ENCODE measurements at regions not wholly inside any gene's neighbourhood (a gene's known extent, or its start where the extent isn't known, plus 50 kb on each side); places are given as distances from the start of the nearest gene placed in this dataset.
A peak's percentile ranks its signal among the peaks of the same experiment; 100 is the strongest.

DNA sequence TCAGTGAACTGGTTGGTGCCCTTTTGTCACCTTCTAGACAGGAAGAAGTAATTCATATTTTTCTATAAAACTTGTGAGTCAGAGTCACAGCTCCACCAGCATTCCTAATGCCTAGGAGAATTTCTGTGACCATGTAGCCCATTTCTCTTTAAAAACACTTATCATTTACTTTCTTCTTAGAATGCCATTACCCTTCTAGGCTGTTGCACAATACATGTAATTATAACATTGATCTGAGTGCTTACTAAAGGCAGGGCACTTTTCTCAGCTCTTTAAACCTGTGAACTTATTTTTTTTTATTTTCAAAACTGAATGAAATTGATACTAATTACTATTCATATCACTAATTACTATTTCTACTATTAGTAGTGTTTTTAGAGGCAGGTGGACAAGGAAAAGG, 373.7 kb downstream of the TLE4 start:
- no peak for ATAC-seq
- Mint-ChIP-seq H3K36me3 (no peaks in the 10 kb centered on the region), H3K27ac (no peak overlapping the region), H3K9me3 (no peaks in the 10 kb centered on the region), H3K4me1 (no peaks in the 10 kb centered on the region), H3K4me3 (no peak overlapping the region)
- DNase-seq (ENCODE audit: low spot score in 2 of 2): no peak

DNA sequence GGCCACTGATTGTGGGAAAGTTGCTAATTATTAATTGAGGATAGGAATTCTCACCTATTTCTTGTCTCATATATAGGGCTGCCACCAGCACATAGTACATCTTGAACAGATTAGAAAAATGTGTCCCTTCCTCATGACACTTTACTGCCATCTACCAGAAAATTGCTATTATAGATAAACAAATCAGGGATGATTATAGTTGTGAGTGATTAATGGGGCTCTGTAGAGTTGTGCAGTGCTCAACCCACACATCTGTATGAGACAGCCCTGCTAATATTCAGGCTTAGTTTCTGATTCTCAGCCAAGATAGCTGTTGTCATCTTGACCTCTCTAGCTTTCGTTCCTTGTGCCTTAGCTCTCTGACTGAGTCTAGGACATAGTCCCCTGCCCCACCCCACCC, 373.3 kb downstream of the TLE4 start:
- Mint-ChIP-seq H3K4me1 (no peaks in the 10 kb centered on the region), H3K4me3 (no peak overlapping the region), H3K9me3 (no peaks in the 10 kb centered on the region), H3K27ac (no peak overlapping the region), H3K36me3 (no peaks in the 10 kb centered on the region)
- ATAC-seq (peak; percentile 45), DNase-seq (ENCODE audit: low spot score in 2 of 2) (no peak)

DNA sequence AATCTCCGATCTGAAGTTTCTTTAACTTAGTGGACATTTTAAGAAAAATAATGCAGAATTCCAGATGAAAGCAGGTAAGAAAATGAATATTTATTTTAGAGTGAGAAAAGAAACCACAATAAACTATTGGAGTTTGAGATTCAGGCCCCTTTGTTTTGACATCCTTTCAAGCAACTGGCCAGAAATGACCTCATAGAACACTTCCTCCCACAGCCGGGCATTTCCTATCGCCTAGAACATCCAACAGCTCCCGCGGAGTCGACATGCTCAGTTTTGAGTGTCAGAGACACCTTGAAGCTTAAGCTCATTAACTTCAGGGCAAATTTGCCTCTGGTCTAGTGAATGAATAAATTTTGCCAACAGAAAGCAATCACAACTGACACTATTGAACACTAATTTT, 369.2 kb downstream of the TLE4 start:
- no peak overlapping the region for H3K4me3 Mint-ChIP-seq
- no peaks in the 10 kb centered on the region for H3K4me1 Mint-ChIP-seq
- no peaks in the 10 kb centered on the region for H3K36me3 Mint-ChIP-seq
- ATAC-seq (no peak), DNase-seq (ENCODE audit: low spot score in 2 of 2) (no peak)
- H3K27ac Mint-ChIP-seq: no peak overlapping the region
- H3K9me3 Mint-ChIP-seq: no peaks in the 10 kb centered on the region

DNA sequence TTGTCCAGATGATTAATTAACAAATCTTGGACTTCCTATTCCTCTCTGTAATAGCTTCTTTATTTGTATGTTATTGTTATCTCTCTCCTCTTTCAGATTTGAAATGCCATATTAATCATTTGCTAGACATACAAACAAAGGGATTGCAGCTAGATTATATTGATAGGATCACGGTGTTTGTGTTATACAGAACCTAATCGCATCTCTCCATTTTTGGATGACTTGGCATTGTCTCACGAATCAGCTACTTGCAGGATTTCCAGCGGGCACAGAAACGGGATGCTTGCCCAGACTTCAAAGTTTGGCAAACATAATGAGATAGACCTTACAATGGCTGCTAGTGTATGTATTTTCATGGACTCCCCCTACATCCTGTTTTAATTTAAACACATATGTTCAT, 368.1 kb downstream of the TLE4 start:
- ATAC-seq: no peak
- no peak for DNase-seq (ENCODE audit: low spot score in 2 of 2)
- Mint-ChIP-seq H3K27ac (no peak overlapping the region), H3K36me3 (no peaks in the 10 kb centered on the region), H3K4me1 (no peaks in the 10 kb centered on the region), H3K4me3 (no peak overlapping the region), H3K9me3 (no peaks in the 10 kb centered on the region)

DNA sequence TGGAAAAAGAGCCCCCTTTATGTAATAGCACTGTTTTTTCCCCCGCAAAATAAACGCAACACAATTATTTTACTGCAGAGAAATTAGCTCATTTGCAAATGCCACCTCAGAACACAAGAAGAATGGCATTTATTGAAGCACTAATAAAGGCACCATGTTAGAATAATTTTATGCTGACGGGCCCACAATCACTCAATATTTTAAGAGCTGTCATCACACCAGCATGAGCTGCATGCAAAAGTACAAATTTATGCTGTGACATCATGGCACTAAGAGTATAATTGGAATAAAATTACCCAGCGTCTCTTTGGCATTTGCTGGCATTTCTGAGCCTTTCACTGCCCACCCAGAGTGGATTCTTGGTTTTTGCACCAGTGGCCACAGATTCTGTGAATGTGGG, 364.6 kb downstream of the TLE4 start:
- DNase-seq (ENCODE audit: low spot score in 2 of 2) (no peak), ATAC-seq (no peak)
- H3K27ac Mint-ChIP-seq: no peak overlapping the region
- H3K36me3 Mint-ChIP-seq: no peaks in the 10 kb centered on the region
- no peaks in the 10 kb centered on the region for H3K9me3 Mint-ChIP-seq
- no peak overlapping the region for H3K4me3 Mint-ChIP-seq
- no peaks in the 10 kb centered on the region for H3K4me1 Mint-ChIP-seq

DNA sequence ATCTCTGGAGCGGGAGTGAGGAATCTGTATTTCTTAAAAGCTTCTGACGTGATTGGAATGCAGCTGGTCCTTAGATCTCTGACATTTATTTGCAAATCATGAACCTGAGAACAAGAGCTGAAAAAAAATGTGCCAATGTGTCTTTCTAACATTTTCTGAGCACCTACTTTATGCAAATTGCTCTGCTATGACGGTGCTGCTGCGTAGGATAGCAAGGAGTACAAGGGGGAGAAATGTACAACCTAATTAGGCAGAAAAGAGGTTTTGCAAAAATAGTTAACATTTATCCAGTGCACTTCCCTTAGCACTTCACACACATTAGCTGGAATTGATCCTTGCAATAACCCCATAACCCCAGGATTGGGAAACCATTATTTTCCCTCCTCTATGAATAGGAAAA, 357.5 kb downstream of the TLE4 start:
- ATAC-seq: no peak
- Mint-ChIP-seq H3K4me3 (no peak overlapping the region), H3K27ac (no peak overlapping the region), H3K4me1 (no peaks in the 10 kb centered on the region), H3K9me3 (no peaks in the 10 kb centered on the region), H3K36me3 (no peaks in the 10 kb centered on the region)
- no peak for DNase-seq (ENCODE audit: low spot score in 2 of 2)

DNA sequence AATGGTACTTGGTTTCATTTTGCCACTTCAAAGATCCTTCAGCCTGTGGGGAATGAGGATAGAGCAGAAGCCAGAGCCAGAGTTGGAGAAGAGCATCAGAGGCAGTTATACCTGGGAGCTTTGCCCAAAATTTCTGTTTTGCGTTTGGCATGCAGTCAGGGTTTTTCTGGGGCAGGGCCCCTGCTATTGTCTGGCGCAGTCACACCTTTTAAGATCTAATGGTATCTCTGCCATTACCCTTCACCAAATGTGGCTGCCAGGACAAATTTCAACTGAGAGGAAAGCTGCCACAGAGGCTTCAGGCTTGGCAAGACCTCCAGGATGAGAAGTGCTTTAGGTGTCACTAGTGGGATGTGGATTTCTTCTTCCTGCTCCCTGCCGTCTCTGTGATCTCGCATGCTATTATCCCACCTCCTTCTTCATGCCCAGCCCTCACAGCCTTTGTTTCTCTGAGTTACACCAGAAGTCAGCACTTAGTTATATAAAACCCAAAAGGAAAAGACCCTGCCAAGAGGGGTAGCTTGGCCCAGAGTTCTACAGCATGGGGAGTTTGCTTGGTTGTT, 357.0 kb downstream of the TLE4 start:
- Mint-ChIP-seq H3K4me1 (no peaks in the 10 kb centered on the region), H3K4me3 (no peak overlapping the region), H3K36me3 (no peaks in the 10 kb centered on the region), H3K9me3 (no peaks in the 10 kb centered on the region), H3K27ac (no peak overlapping the region)
- ATAC-seq: no peak
- DNase-seq (ENCODE audit: low spot score in 2 of 2): no peak

DNA sequence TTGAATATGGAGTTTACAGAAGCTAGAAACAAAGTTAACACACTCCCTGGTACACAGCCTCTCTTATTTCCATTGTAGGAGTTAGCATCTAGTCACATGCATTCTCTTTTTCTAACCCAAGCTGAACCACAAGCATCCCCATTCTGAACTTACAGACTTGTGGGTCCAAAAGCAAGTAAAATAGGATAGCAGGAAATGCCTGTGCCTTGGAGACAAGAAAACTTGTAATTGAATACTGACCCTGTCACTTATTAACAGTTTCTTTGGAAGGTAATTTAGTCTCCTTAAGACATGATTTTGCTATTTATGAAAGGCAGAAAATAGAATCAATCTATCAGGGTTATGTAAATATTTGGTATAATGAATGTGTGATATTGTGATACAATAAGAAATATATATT, 353.6 kb downstream of the TLE4 start:
- Mint-ChIP-seq H3K27ac (no peak overlapping the region), H3K36me3 (no peaks in the 10 kb centered on the region), H3K9me3 (no peaks in the 10 kb centered on the region)

DNA sequence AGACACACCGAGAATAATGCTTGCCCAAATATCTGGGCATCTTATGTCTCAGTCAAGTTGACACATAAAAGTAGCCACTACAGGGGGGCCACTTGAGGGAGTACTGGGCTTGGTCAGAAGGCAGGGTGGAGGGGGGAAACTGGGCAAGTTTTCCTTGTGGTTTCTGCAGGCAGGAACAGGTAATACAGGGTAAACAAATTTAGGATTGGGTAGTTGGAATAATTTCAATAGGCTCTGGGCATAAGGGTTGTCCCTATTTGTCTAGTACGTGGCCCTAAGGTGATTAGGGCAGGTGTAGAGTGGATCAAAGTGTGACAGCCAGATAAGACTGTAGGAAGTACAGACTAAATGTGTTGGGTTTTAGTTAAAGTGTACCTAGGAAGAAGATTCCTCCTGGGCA, 353.1 kb downstream of the TLE4 start:
- H3K27ac Mint-ChIP-seq: no peak overlapping the region
- H3K4me1 Mint-ChIP-seq: no peaks in the 10 kb centered on the region
- H3K9me3 Mint-ChIP-seq: no peaks in the 10 kb centered on the region
- H3K36me3 Mint-ChIP-seq: no peaks in the 10 kb centered on the region
- DNase-seq (ENCODE audit: low spot score in 2 of 2) (no peak), ATAC-seq (no peak)
- no peak overlapping the region for H3K4me3 Mint-ChIP-seq

More for the DNA sequence above, 353.6 kb downstream of the TLE4 start:
- ATAC-seq (no peak), DNase-seq (ENCODE audit: low spot score in 2 of 2) (no peak)
- no peak overlapping the region for H3K4me3 Mint-ChIP-seq
- no peaks in the 10 kb centered on the region for H3K4me1 Mint-ChIP-seq

DNA sequence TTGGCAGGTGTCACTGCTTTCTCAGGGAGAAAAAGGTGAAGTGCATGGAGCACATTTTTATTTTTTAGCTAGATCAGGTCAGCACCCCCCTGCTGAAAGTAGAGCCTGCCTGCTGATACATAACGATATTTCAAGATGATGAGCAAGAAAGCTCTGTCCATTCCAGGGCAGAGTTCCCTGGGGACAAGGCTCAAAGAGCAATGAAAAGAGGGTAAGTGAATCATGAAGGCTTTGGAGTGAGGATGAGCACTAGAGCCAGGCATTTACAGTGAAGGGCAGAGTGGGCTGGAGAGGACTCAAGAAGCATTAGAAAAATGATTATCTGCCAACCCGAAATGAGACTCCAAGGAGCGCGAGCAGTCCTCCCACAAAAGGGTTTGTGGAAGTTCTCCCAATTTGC, 345.7 kb downstream of the TLE4 start:
- no peak overlapping the region for H3K27ac Mint-ChIP-seq
- no peak for ATAC-seq
- H3K9me3 Mint-ChIP-seq: no peaks in the 10 kb centered on the region
- no peaks in the 10 kb centered on the region for H3K36me3 Mint-ChIP-seq
- no peak overlapping the region for H3K4me3 Mint-ChIP-seq
- H3K4me1 Mint-ChIP-seq: no peaks in the 10 kb centered on the region
- DNase-seq (ENCODE audit: low spot score in 2 of 2): no peak

DNA sequence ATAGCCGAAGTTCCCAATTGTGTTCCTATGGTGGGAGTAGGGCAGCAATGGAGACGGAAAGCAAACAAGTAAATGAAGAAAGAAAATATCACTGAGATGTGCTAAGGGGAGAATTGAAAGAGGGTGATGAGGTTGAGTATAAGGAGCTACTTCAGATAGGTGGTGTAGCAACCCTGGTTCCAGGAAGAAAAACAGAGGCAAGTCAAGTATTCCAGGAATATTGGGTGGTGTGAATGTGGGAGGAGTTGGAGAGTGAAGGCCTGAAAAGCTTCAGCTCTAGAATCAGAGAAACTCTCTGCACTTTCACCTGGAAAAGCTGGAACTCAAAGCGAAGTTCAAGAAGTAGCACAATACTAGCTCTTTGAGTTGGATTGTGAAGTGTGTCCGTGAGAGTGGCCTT, 342.1 kb downstream of the TLE4 start:
- DNase-seq (ENCODE audit: low spot score in 2 of 2) (no peak), ATAC-seq (no peak)
- H3K36me3 Mint-ChIP-seq: no peaks in the 10 kb centered on the region
- H3K9me3 Mint-ChIP-seq: peaks cover 2% of the 10 kb centered on the region
- H3K4me3 Mint-ChIP-seq: no peak overlapping the region
- H3K4me1 Mint-ChIP-seq: no peaks in the 10 kb centered on the region
- H3K27ac Mint-ChIP-seq: no peak overlapping the region

DNA sequence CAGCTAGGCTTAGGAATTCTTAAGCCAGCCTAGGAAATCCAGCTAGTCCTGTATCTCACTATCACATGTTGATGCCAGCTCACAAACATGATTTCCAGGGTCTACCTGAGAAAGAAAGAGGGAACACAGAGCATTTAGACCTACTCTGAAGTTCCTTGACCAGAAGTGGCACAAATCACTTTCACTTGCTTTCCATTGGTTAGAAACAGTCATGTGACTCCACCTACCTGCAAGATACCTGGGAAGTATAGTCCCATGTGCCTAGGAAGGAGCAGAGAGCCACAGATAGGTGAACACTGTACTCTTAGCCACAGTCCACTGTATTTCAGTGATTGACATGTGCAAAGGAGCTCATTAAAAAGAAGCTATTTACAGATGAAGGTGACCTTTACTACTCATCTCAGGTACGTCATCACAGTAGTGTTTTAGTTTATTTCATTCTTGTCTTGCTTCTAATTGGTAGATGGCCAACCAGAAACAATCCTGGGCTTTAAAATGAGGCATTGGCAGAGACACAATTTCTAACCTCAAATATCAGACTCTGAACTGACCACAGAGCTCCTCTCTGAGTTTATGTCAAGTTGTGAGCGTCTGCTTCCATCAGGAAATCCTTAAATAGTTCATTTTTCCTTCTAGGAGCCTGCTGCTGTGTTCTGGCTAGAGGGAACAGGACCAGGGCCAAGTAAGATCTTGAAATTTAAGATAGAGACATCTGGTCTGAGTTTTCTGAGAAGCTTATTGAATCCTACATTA, 340.7 kb downstream of the TLE4 start:
- no peaks in the 10 kb centered on the region for H3K4me1 Mint-ChIP-seq
- no peak overlapping the region for H3K27ac Mint-ChIP-seq
- H3K9me3 Mint-ChIP-seq: peaks cover 2% of the 10 kb centered on the region
- H3K36me3 Mint-ChIP-seq: no peaks in the 10 kb centered on the region
- H3K4me3 Mint-ChIP-seq: no peak overlapping the region
- ATAC-seq (no peak), DNase-seq (ENCODE audit: low spot score in 2 of 2) (no peak)

DNA sequence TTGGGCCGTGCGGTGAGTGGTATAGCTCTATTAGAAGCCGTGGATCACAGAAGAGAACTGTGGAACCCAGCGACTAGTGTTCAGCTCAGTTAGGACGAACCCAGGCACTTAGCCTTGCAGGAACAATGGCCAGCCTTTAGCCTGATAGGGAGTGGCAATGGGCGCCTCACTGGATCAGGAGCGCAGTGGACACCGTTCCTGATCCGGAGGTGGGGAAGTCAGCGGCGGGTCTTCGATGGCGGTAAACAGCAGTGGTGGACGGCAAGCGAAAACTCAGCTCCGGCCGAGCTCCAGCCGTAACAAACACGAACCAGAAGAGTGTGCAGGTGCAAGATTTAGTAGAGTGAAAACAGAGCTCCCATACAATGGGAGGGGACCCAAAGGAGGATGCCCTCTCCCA, 340.0 kb downstream of the TLE4 start:
- Mint-ChIP-seq H3K4me1 (no peaks in the 10 kb centered on the region), H3K36me3 (no peaks in the 10 kb centered on the region), H3K4me3 (no peak overlapping the region), H3K9me3 (peaks cover 2% of the 10 kb centered on the region), H3K27ac (no peak overlapping the region)
- ATAC-seq (no peak), DNase-seq (ENCODE audit: low spot score in 2 of 2) (no peak)

DNA sequence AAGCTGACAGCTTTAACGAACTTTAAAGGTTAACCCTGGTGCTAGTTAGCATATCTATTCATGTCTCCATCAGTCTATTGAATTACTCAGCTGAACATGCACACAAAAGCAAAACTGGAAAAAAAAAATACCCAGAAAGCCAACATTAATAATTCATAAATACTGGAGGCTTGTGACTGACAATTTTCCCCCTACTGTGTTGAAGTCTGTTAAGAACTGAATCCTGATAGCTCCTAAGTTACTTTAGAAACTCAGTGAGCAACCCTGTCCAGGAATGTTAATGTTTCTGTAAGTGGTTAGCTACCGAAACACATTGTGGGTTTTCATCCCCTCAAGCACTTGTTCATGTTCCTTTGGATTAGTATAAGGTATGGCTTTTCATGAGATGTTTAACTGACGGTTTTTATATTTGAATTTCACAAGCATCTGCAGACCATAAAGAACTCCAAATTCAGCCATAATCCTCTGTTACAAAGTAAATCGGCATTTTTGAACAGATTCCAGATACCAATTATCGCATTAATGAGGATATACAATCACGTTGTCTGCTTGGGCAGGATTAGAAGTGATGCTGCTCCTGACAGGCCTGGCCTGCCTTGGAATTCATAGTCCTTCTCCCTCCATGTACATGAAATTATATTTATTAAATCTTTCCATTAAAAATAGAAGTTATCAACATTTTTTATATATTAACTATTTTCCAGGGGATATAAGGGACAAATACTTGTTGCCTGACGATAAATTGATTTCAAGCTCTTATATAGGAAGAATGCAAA, 331.2 kb downstream of the TLE4 start:
- no peak overlapping the region for H3K27ac Mint-ChIP-seq
- ATAC-seq: no peak
- no peak for DNase-seq (ENCODE audit: low spot score in 2 of 2)
- no peaks in the 10 kb centered on the region for H3K9me3 Mint-ChIP-seq
- no peak overlapping the region for H3K4me3 Mint-ChIP-seq
- no peaks in the 10 kb centered on the region for H3K36me3 Mint-ChIP-seq
- no peaks in the 10 kb centered on the region for H3K4me1 Mint-ChIP-seq

DNA sequence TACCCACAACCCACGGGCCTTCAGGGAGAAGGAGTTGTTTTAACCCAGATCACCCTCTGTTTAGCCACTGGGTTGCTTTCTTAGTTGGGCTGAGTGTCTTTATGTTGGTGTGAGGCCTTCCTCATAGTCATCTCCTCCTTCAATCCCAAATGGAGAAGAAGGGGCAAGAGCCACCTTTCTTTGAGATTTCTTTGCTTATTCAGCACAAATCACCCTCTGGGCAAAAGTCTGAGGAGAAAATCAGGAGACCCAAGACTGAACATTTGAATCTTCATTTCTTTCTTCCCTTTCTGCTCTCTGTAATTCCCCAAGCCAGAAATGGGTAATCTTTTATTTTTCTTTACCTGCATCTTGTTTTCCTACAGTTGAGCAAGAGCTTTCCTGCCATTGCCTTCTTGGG, 329.0 kb downstream of the TLE4 start:
- Mint-ChIP-seq H3K4me3 (no peak overlapping the region), H3K4me1 (no peaks in the 10 kb centered on the region), H3K9me3 (no peaks in the 10 kb centered on the region), H3K36me3 (no peaks in the 10 kb centered on the region), H3K27ac (no peak overlapping the region)
- no peak for ATAC-seq
- no peak for DNase-seq (ENCODE audit: low spot score in 2 of 2)

DNA sequence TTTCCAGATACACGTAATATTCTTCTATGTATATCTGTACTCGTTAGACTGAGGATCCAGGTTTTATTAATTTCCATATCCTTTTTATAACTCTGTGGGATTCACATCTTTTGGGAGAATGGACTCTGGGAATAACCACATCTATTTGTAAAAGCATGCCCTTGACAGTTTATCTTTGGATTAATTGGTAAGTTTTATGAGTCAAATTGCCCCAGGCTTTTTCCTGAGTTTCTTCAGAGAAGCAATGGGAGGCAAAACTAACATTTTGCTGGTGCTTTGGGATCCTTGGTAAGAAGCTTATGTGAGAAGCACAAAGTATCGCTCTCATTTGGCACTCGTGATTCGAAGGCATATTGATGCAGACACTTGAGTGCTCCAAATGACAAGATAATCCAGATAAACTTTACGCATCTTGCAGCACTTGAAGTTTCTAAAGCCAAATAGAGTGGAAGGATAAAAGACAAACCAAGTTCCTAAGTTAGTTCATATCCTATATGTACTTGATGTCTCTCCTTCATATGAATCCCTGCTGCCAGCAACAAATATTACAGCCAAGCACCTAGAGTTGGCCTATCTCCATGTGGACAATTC, 324.7 kb downstream of the TLE4 start:
- Mint-ChIP-seq H3K27ac (no peak overlapping the region), H3K4me3 (no peak overlapping the region), H3K4me1 (no peaks in the 10 kb centered on the region), H3K36me3 (no peaks in the 10 kb centered on the region), H3K9me3 (no peaks in the 10 kb centered on the region)
- ATAC-seq: no peak
- no peak for DNase-seq (ENCODE audit: low spot score in 2 of 2)

Measured in stimulated activated effector memory CD8-positive, alpha-beta T cell treated with anti-CD3 and anti-CD28 coated beads, Interleukin-12 subunit alpha, Interleukin-12 subunit beta, amount 100 ng/mL, for 72 hours (primary cell).